Panc1 (cell line): ENCODE measurements at regions not wholly inside any gene's neighbourhood (a gene's known extent, or its start where the extent isn't known, plus 50 kb on each side); places are given as distances from the start of the nearest gene placed in this dataset.

ENCODE experiments used
- POLR2AphosphoS5 ChIP-seq: IDR thresholded peaks from 2 replicates; pipeline ENCODE4 v1.6.1; 2012; ENCODE audit warnings: mild to moderate bottlenecking, low read depth, low read length, moderate library complexity
- SIN3A ChIP-seq: IDR thresholded peaks from 2 replicates; pipeline ENCODE4 v1.6.1; 2012; ENCODE audit warnings: low read depth, mild to moderate bottlenecking, low read length, moderate library complexity, borderline replicate concordance; ENCODE audit not compliant: insufficient read depth
- TF ChIP-seq, protein P1 (sequence below): fragments of 450-650 bp; IDR thresholded peaks from 2 replicates; pipeline ENCODE4 v1.5.1; 2017; ENCODE audit warnings: mild to moderate bottlenecking
- TF ChIP-seq, protein P2 (sequence below), 2 experiments: IDR thresholded peaks; 2 replicates each; pipeline ENCODE4 v1.6.1; 2011 to 2012; ENCODE audit warnings: low read depth in 2 of 2, control low read depth in 1 of 2, low read length in 1 of 2, mild to moderate bottlenecking in 1 of 2, moderate library complexity in 1 of 2; ENCODE audit not compliant: insufficient read depth in 1 of 2

DNA sequence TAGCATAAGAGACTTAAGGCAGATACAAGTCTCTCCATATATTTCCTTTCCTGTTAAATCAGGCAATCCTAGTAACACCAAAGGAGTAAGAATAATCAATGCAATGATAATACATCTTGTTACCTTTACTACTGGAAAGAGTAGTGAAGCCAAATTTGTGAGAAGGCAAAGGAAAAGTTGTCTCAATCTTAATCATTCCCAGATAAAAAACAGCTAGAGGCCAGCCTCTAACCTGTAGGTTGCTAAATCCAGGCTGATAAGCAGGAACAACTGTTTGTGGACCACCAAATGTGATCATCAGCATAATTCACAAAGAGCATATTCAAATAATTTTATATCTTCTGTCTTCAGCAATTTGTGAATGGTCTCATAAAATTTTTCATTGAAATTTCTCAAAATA lies 189.2 kb upstream of the ADGRB3 start:
- TF ChIP-seq, protein P1, sequence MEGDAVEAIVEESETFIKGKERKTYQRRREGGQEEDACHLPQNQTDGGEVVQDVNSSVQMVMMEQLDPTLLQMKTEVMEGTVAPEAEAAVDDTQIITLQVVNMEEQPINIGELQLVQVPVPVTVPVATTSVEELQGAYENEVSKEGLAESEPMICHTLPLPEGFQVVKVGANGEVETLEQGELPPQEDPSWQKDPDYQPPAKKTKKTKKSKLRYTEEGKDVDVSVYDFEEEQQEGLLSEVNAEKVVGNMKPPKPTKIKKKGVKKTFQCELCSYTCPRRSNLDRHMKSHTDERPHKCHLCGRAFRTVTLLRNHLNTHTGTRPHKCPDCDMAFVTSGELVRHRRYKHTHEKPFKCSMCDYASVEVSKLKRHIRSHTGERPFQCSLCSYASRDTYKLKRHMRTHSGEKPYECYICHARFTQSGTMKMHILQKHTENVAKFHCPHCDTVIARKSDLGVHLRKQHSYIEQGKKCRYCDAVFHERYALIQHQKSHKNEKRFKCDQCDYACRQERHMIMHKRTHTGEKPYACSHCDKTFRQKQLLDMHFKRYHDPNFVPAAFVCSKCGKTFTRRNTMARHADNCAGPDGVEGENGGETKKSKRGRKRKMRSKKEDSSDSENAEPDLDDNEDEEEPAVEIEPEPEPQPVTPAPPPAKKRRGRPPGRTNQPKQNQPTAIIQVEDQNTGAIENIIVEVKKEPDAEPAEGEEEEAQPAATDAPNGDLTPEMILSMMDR = no peak
- TF ChIP-seq SIN3A = no peak
- no peak for TF ChIP-seq POLR2AphosphoS5
- TF ChIP-seq, protein P2, sequence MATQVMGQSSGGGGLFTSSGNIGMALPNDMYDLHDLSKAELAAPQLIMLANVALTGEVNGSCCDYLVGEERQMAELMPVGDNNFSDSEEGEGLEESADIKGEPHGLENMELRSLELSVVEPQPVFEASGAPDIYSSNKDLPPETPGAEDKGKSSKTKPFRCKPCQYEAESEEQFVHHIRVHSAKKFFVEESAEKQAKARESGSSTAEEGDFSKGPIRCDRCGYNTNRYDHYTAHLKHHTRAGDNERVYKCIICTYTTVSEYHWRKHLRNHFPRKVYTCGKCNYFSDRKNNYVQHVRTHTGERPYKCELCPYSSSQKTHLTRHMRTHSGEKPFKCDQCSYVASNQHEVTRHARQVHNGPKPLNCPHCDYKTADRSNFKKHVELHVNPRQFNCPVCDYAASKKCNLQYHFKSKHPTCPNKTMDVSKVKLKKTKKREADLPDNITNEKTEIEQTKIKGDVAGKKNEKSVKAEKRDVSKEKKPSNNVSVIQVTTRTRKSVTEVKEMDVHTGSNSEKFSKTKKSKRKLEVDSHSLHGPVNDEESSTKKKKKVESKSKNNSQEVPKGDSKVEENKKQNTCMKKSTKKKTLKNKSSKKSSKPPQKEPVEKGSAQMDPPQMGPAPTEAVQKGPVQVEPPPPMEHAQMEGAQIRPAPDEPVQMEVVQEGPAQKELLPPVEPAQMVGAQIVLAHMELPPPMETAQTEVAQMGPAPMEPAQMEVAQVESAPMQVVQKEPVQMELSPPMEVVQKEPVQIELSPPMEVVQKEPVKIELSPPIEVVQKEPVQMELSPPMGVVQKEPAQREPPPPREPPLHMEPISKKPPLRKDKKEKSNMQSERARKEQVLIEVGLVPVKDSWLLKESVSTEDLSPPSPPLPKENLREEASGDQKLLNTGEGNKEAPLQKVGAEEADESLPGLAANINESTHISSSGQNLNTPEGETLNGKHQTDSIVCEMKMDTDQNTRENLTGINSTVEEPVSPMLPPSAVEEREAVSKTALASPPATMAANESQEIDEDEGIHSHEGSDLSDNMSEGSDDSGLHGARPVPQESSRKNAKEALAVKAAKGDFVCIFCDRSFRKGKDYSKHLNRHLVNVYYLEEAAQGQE (IDR thresholded peaks at IDR 0.05; ENCODE audit: insufficient read depth in 1 of 2, low read depth in 2 of 2, low read length in 1 of 2) = no peak
